Testis (tissue), 2 donors: ENCODE measurements at regions not wholly inside any gene's neighbourhood (a gene's known extent, or its start where the extent isn't known, plus 50 kb on each side); places are given as distances from the start of the nearest gene placed in this dataset.

Source experiments
- CTCF ChIP-seq, 3 experiments: fragments of 450-650 bp in 2 of 3; fragments of 200-600 bp in 1 of 3; sonication (generic) in 1 of 3; IDR thresholded peaks; one replicate each; pipeline ENCODE4 v1.5.1; 2016 to 2019; ENCODE audit warnings: antibody characterized with exemption in 3 of 3, mild to moderate bottlenecking in 2 of 3, moderate library complexity in 1 of 3
- POLR2A ChIP-seq: fragments of 450-650 bp; IDR thresholded peaks from one replicate; pipeline ENCODE4 v1.6.1; 2017; ENCODE audit warnings: antibody characterized with exemption, mild to moderate bottlenecking, moderate library complexity

GRCh38 chr20:12079490-12079889 is 161.8 kb downstream of the BTBD3 start:
- TF ChIP-seq CTCF (IDR thresholded peaks at IDR 0.05), result no peak
- no peak for TF ChIP-seq POLR2A
